SJSA1 (cell line): ENCODE measurements at regions not wholly inside any gene's neighbourhood (a gene's known extent, or its start where the extent isn't known, plus 50 kb on each side); places are given as distances from the start of the nearest gene placed in this dataset.
"Not testable (repeated sequence)": the region's sequence is repeated elsewhere in the genome, so short reads cannot be mapped to it uniquely, and the experiment has no call there.

Source experiments
- DNase-seq, 2 experiments: peaks; one replicate each; pipeline ENCODE4 v3.0.0-alpha.2; 2015 to 2020; ENCODE audit warnings: low spot score in 2 of 2, low read depth in 1 of 2
- H3K27ac ChIP-seq: fragments of 250-450 bp; sonication (Bioruptor Pico); 2 replicates; pipeline ENCODE4 v1.5.1; 2020; ENCODE audit warnings: mild to moderate bottlenecking, moderate library complexity
- H3K27me3 ChIP-seq: fragments of 250-450 bp; sonication (Bioruptor Pico); replicated peaks from 2 replicates; pipeline ENCODE4 v1.5.1; 2020; ENCODE audit warnings: mild to moderate bottlenecking, moderate library complexity
- H3K36me3 ChIP-seq: fragments of 250-450 bp; sonication (Bioruptor Pico); 2 replicates; pipeline ENCODE4 v1.5.1; 2020; ENCODE audit warnings: mild to moderate bottlenecking
- H3K4me1 ChIP-seq: fragments of 250-450 bp; sonication (Bioruptor Pico); replicated peaks from 2 replicates; pipeline ENCODE4 v1.6.1; 2021; ENCODE audit warnings: mild to moderate bottlenecking
- H3K4me3 ChIP-seq: fragments of 250-450 bp; sonication (Bioruptor Pico); 2 replicates; pipeline ENCODE4 v1.5.1; 2020; ENCODE audit warnings: mild to moderate bottlenecking
- H3K9me3 ChIP-seq: fragments of 250-450 bp; sonication (Bioruptor Pico); replicated peaks from 2 replicates; pipeline ENCODE4 v1.5.1; 2020; ENCODE audit warnings: mild to moderate bottlenecking

DNA sequence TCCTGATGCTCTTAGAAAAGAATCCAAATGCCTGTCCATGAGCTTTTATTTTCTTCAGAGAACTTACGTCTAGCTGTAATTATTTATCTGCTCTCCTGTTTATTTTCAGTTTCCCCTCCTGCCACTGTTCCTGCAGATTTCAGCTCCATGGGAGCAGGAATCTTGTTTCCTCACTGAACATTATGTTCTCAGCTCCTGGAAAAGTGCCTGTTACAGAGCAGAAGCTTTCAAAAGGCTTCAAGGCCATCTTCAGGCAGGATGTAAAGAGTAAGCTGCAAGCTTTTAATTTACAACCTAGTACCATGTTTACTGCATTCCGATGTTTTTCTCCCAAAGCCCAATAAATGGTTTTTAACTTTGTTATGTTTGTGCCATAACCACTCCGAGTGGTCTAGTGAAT lies 98.4 kb upstream of the BTG1 start:
- Histone ChIP-seq H3K36me3 (no peaks in the 10 kb centered on the region), H3K4me3 (no peak overlapping the region)
- DNase-seq, result no peak

DNA sequence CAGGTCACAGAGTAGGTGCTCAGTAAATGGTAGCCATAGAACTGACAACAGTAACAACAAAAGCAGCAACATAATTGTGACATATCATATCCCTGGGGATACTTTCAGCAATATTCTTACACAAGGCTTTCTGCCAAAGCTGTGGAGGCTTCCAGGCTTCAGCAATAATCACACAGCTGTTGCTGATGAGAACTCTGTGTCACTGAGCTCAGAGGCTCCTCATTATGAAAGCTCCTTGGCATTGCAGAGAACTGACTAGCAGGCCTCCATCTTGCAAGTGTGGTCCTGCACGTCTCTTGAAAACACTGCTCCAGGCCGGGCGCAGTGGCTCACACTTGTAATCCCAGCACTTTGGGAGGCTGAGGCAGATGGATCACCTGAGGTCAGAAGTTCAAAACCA lies 97.3 kb upstream of the BTG1 start:
- Histone ChIP-seq H3K9me3 (no peaks in the 10 kb centered on the region), H3K27ac (no peak overlapping the region)
- no peak for DNase-seq

More for the DNA sequence above, 98.4 kb upstream of the BTG1 start:
- Histone ChIP-seq H3K4me1 (no peaks in the 10 kb centered on the region), H3K9me3 (no peaks in the 10 kb centered on the region), H3K27me3 (no peaks in the 10 kb centered on the region), H3K27ac (no peak overlapping the region)

DNA sequence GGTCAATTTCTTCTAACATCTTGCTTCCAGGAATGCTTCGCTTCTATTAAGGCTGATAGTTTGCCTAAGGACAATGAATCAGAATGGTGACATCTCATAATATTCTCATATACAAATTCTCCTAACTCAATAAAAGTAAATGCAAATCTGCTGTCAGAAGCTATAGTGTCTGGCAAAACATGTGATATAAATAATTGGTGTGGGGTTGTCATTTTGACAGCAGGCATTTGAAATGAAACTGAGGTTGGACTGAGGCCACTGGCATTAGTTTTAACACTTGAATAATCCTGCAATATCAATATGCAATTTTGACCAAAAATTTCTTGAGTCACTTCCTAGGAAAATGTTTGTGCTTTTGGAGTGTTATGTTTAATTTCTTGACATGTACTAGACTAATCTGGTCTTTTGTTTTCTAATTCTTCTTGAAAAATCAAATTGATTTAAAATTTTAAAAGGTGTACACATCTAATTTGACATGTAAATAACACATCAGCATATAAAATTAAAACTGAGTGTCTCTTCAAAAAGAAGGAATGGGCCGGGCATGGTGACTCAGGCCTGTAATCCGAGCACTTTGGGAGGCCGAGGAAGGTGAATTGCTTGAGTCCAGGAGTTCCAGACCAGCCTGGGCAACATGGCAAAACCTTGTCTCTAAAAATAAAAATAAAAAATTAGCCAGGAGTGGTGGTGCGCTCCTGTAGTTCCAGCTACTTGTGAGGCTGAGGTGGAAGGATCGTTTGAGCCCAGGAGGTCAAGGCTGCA lies 92.3 kb upstream of the BTG1 start:
- no peak overlapping the region for H3K27ac ChIP-seq
- H3K9me3 ChIP-seq, result no peaks in the 10 kb centered on the region
- no peaks in the 10 kb centered on the region for H3K27me3 ChIP-seq
- DNase-seq, result no peak
- H3K36me3 ChIP-seq, result no peaks in the 10 kb centered on the region
- no peak overlapping the region for H3K4me3 ChIP-seq
- no peaks in the 10 kb centered on the region for H3K4me1 ChIP-seq

More for the DNA sequence above, 97.3 kb upstream of the BTG1 start:
- Histone ChIP-seq H3K27me3 (no peaks in the 10 kb centered on the region), H3K4me3 (no peak overlapping the region), H3K4me1 (no peaks in the 10 kb centered on the region), H3K36me3 (no peaks in the 10 kb centered on the region)

DNA sequence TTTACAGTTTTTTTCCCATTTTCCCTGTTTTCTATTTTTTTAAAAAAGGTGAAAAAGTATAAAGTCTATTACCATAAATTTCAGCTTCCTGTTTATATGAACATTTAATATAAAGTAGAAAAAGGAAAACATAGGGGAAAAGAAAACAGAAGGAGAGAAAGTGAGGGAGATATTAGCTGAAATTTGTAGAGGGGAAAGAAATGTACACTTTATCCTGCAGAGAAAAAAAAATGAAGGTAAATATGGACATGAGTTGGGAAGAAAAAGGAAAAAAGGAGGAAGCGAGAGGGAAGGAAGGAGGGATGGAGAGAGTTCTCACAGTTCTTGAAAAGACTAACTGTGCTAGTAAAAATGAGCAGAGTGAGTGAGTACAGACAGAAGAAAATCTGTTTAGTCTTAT lies 91.6 kb upstream of the BTG1 start:
- DNase-seq, result no peak
- H3K9me3 ChIP-seq, result no peaks in the 10 kb centered on the region
- no peak overlapping the region for H3K27ac ChIP-seq
- H3K4me3 ChIP-seq, result no peak overlapping the region
- no peaks in the 10 kb centered on the region for H3K36me3 ChIP-seq
- H3K27me3 ChIP-seq, result no peaks in the 10 kb centered on the region
- no peaks in the 10 kb centered on the region for H3K4me1 ChIP-seq

DNA sequence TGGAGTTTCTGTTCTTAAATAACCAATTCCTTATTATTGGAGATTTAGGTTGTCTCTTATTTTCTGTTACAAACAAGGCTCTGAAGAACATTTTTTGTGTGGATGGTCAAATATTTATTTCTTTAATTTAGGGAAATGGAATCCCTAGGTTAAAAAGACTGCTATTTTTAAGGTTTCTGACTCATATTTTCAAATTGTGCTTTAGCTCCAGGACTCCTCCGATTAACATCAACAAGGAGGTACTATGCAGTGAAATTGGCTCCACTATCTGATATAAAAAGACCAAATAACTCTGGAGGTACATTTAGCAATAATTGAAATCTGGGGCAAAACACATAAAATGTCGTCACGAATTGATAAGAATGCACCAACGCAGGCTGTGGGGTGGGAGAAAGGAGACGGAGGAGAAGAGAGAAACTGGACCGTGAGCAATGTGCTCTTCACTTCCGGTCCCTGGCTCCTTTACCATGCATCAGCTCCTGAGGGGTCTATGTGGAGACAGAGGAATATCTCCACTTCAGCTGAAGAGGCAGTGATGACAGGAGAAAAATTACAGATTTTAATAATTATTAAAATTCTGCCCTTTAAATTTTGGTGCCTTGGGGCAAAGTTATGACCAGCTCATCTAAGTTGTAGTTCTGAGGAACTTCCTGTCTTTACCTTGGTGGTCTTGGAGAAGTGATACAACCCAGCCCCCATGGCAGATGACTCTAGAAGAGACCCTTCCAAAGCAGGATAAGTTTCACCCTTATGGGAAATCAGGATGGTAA lies 90.2 kb upstream of the BTG1 start:
- no peak for DNase-seq
- H3K36me3 ChIP-seq, result no peaks in the 10 kb centered on the region
- no peak overlapping the region for H3K27ac ChIP-seq
- H3K4me1 ChIP-seq, result no peaks in the 10 kb centered on the region
- no peaks in the 10 kb centered on the region for H3K9me3 ChIP-seq
- no peak overlapping the region for H3K4me3 ChIP-seq
- no peaks in the 10 kb centered on the region for H3K27me3 ChIP-seq

DNA sequence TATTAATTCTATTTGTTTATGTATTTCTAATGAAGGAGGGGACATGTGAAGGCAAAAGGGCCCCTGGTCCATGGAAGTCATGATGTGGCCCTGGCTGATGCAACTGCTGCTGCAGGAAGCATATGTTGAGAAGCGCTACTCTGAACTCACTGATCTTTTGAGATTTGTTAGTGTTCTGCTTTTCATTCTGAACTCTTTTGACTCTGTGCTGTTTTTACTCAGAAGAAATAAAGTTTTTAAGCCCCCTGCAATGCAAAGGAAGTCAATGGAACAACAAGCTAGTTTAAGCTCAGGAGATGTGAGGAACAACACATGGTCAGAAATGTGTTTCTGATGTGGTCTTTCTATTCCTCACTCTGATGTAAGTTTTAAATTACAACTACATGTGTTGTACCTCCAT lies 88.9 kb upstream of the BTG1 start:
- Histone ChIP-seq H3K27me3 (no peaks in the 10 kb centered on the region), H3K4me3 (no peak overlapping the region), H3K36me3 (no peaks in the 10 kb centered on the region), H3K27ac (no peak overlapping the region), H3K9me3 (no peaks in the 10 kb centered on the region), H3K4me1 (no peaks in the 10 kb centered on the region)
- no peak for DNase-seq

DNA sequence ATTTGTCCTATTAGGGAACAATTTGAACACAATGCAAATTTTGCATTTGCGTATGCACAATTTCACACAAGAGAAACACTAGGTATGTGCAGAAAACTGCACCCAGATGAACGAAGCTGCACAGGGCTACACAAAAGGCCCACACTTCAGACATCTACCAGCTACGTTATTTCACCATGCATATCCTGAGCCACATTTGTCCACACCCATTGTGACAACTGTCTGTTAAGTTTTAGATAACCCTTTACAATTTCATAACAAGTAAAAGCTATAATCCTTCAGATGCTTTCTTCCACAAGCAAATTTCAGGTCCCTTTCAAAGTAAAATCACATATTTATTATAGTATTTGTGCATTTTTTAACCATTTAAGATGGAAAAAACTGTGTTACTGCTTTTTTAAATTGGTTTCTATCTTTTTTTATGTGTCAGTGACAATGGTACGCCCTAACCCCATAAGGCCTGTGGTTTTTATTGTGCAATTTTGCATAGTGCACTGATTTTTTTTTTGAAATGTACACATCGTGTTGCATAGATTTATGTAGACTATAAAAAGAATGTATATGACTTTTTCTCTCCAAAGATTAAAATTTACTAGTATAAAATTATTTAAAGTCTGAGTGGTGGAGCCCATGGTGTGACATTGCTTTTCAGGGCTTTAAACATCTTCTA lies 87.8 kb upstream of the BTG1 start:
- Histone ChIP-seq H3K4me3 (no peak overlapping the region), H3K4me1 (no peaks in the 10 kb centered on the region), H3K9me3 (no peaks in the 10 kb centered on the region), H3K27ac (no peak overlapping the region), H3K27me3 (no peaks in the 10 kb centered on the region), H3K36me3 (no peaks in the 10 kb centered on the region)
- no peak for DNase-seq

DNA sequence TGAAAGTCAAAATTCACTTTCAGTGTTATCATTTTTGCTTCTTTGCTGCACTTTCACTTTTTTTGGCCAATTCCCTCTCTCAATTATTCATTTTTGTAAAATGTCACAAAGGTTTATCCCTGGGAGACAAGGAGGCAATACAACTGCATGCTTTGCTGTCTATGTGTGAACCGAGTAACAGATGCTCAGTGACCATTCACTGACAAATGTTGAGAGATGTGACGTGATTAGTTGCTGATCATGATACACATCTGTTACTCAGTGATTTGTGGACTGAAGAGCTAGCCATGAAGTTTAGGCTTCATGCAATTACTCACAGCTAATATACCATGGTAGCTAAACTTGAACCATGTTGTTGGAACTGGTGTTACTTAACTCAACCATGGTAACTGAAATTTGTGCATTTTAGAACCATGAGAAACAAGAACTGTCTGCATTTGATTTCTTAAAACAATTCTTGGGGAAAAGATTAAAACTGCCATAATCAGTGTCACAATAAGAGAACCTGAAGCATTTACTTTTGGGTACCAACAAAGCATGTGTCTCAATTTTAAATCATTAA lies 86.8 kb upstream of the BTG1 start:
- H3K27ac ChIP-seq, H3K27me3 ChIP-seq, H3K9me3 ChIP-seq, H3K4me3 ChIP-seq, DNase-seq, H3K4me1 ChIP-seq, H3K36me3 ChIP-seq: not testable (repeated sequence)

DNA sequence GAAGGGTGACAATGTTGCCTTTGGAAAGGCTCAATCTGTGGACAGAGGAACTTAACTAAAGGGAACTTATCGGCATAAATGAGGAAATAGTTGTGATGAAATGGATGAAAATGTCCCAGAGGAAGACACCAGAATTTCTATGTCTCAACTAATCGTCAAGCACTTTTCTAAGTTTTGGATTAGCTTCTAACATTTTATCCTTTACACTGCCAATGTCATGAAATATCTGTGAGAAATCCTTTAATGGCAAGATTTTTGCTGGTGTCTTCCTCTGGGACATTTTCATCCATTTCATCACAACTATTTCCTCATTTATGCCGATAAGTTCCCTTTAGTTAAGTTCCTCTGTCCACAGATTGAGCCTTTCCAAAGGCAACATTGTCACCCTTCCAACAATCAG lies 86.3 kb upstream of the BTG1 start:
- not testable (repeated sequence) for H3K36me3 ChIP-seq, H3K9me3 ChIP-seq, H3K27ac ChIP-seq, H3K27me3 ChIP-seq, H3K4me1 ChIP-seq, H3K4me3 ChIP-seq, DNase-seq

DNA sequence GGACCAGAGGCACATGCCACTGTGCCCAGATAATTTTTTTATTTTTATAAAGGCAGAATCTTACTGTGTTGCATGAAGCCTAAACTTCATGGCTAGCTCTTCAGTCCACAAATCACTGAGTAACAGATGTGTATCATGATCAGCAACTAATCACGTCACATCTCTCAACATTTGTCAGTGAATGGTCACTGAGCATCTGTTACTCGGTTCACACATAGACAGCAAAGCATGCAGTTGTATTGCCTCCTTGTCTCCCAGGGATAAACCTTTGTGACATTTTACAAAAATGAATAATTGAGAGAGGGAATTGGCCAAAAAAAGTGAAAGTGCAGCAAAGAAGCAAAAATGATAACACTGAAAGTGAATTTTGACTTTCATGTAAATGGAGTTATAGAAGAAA lies 85.9 kb upstream of the BTG1 start:
- not testable (repeated sequence) for DNase-seq, H3K36me3 ChIP-seq, H3K4me1 ChIP-seq, H3K4me3 ChIP-seq, H3K9me3 ChIP-seq, H3K27me3 ChIP-seq, H3K27ac ChIP-seq

DNA sequence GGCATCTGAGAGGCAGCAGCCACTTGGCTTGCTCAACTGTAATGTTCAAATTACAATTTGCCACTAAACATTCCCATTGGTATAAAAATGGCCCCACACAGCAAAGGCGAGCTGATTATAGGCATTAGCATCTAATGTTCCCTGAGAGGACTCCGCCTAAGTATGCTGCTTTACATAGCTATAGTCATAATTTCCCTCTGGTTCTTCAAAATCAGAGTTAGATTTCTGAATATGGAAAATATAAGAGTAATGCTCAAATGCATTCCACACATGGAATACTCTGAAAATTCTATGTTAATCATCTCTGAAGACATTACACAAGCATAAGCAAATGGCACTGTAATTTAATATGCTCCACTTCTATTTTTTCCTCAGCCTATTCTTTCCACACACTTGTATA lies 83.7 kb upstream of the BTG1 start:
- Histone ChIP-seq H3K4me1 (peaks cover 9% of the 10 kb centered on the region), H3K36me3 (no peaks in the 10 kb centered on the region), H3K4me3 (no peak overlapping the region), H3K27me3 (no peaks in the 10 kb centered on the region), H3K27ac (no peak overlapping the region), H3K9me3 (no peaks in the 10 kb centered on the region)
- no peak for DNase-seq

DNA sequence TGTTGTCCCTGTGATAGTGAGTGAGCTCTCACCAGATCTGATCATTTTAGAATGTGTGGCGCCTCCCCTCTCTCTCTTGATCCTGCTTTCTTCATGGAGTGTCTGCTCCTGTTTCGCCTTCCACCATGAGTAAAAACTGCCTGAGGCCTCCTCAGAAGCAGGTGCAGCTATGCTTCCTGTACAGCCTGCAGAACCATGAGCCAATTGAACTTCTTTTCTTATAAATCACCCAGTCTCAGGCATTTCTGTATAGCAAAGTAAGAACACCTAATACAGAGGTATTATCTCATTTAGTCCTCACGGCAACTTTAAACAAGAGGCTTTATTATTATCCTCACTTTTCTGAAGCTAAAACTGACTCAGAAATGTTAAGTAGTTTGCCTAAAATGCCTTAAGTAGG lies 81.3 kb upstream of the BTG1 start:
- H3K36me3 ChIP-seq, result no peaks in the 10 kb centered on the region
- H3K4me1 ChIP-seq, result peaks cover 10% of the 10 kb centered on the region
- H3K27me3 ChIP-seq, result no peaks in the 10 kb centered on the region
- H3K27ac ChIP-seq, result no peak overlapping the region
- no peaks in the 10 kb centered on the region for H3K9me3 ChIP-seq
- DNase-seq, result no peak
- no peak overlapping the region for H3K4me3 ChIP-seq

DNA sequence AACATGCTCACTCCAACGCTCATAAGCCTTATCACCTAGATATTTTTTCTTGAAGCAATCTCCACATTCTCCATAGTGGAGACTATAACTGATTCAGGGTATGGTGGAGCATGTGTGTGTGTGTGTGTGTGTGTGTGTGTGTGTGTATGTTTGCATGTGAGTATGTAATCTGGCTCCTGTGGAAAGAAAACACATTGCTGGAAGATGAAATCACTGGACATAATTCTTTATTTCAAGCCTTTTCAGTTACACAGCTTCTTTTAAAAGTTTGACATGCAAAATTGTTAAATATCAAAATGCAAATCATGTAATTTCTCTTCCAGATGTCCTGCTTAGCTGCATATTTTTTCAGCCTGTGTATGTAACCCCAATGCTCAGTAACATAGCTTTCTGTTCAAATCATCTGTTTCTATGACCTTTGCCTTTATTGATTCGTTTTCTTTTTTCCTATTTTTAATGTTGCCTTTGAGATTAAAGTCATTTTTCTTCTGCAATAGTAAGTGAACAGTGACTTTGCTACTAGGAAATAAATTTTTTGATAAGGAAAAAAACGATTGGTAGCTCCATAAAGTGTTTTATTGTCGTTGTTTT lies 80.5 kb upstream of the BTG1 start:
- Histone ChIP-seq H3K9me3 (no peaks in the 10 kb centered on the region), H3K27me3 (no peaks in the 10 kb centered on the region), H3K27ac (no peak overlapping the region), H3K4me3 (no peak overlapping the region), H3K36me3 (no peaks in the 10 kb centered on the region), H3K4me1 (peaks cover 10% of the 10 kb centered on the region)
- no peak for DNase-seq
